ENCODE measurements at regions not wholly inside any gene's neighbourhood (a gene's known extent, or its start where the extent isn't known, plus 50 kb on each side); places are given as distances from the start of the nearest gene placed in this dataset.
"Not testable (repeated sequence)": the region's sequence is repeated elsewhere in the genome, so short reads cannot be mapped to it uniquely, and the experiment has no call there.

DNA sequence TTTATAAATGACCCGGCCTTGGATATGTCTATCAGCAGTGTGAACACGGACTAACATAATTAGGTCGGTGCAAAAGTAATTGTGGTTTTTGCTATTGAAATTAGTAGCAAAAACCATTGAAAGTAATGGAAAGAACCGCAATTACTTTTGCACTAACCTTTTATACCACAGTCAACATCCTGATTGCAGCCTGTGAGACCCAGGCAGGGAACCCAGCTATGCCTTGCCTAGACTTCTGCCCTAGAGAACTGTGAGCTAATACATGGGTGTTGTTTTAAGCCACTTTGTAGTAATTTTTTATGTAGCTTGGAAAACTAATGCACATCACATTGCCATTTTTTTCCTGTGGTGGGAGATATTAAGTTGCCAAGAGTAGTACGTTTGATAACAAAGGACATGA lies 120.7 kb downstream of the SCG2 start:
- DNase-seq (ENCODE audit: low read depth) = no peak
- TF ChIP-seq, protein P1, sequence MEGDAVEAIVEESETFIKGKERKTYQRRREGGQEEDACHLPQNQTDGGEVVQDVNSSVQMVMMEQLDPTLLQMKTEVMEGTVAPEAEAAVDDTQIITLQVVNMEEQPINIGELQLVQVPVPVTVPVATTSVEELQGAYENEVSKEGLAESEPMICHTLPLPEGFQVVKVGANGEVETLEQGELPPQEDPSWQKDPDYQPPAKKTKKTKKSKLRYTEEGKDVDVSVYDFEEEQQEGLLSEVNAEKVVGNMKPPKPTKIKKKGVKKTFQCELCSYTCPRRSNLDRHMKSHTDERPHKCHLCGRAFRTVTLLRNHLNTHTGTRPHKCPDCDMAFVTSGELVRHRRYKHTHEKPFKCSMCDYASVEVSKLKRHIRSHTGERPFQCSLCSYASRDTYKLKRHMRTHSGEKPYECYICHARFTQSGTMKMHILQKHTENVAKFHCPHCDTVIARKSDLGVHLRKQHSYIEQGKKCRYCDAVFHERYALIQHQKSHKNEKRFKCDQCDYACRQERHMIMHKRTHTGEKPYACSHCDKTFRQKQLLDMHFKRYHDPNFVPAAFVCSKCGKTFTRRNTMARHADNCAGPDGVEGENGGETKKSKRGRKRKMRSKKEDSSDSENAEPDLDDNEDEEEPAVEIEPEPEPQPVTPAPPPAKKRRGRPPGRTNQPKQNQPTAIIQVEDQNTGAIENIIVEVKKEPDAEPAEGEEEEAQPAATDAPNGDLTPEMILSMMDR (IDR thresholded peaks at IDR 0.05; ENCODE audit: control insufficient read depth, insufficient read depth, low read depth, low read length, missing control alignments) = no peak
- H3K4me3 ChIP-seq (ENCODE audit: control insufficient read depth, low read depth, low read length) = no peak overlapping the region

DNA sequence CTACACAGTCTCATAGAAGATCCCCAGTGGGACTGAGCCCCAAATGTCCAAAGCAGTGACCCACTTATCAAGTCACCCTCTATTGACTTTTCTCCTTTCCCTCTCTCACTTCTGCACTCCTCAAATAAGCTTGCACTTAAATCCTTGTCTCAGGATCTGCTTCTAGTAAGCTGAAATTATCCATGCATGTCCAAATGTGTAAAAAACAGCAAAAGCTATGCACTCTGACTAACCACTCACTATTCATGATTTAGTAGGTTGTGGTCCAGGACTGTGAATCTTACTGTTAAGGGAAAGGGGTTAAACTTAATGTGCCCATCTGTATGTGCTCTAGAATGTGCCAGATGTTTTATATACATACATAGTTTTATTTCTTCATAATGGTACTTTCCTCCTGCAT lies 115.4 kb downstream of the SCG2 start:
- TF ChIP-seq, protein P1 (IDR thresholded peaks at IDR 0.05; ENCODE audit: control insufficient read depth, insufficient read depth, low read depth, low read length, missing control alignments) = no peak
- H3K4me3 ChIP-seq (ENCODE audit: control insufficient read depth, low read depth, low read length) = no peak overlapping the region
- no peak for DNase-seq (ENCODE audit: low read depth)

DNA sequence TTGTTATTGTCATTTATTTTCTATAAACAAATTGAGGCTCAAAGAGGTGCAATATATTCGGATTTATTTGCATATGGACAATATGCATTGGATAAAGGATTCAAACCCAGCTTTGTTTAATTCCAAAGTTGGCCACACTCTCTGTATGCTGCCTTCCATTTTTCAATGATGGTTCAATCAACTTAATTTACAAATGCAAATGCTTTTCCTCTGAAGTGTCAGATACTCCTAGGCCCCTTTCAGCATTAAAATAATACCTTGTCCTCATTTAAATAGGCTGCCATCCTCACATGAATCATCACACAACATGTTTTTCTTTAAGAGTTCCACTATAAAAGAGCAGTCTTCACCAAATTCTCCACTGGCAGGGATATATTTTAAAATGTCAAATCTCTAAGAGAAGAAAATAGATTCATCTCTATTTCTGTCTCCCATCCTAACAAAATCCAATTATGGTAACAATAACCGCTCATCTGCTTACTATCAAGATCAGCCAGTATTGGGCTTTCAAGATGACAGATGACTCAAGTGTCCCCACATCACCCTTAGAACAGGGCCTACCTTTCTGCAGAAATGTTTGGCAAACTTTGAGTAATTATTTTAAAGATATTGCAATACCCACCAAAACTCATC lies 114.8 kb downstream of the SCG2 start:
- TF ChIP-seq, protein P1 (IDR thresholded peaks at IDR 0.05; ENCODE audit: control insufficient read depth, insufficient read depth, low read depth, low read length, missing control alignments) = no peak
- no peak overlapping the region for H3K4me3 ChIP-seq (ENCODE audit: control insufficient read depth, low read depth, low read length)
- DNase-seq (ENCODE audit: low read depth) = no peak

DNA sequence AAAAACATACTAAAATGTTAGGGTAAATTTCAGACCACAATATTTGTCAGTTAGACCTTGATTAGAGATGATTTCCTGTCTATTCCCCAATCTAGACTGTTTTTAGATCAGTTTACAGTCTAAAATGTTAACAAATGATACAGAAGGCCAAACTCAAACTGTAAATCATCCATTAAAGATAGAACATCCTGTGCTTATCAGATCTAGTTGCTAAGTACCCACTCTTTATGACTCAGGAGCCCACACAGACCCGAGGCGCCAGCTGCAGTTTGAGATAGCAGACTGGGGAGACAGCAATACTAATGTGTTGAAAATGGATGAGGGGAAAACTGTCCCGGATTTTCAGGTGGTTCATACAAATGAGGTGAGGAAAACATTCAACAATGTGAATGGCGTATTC lies 113.3 kb downstream of the SCG2 start:
- TF ChIP-seq, protein P1 (IDR thresholded peaks at IDR 0.05; ENCODE audit: control insufficient read depth, insufficient read depth, low read depth, low read length, missing control alignments) = no peak
- DNase-seq (ENCODE audit: low read depth) = no peak
- H3K4me3 ChIP-seq (ENCODE audit: control insufficient read depth, low read depth, low read length) = no peak overlapping the region

DNA sequence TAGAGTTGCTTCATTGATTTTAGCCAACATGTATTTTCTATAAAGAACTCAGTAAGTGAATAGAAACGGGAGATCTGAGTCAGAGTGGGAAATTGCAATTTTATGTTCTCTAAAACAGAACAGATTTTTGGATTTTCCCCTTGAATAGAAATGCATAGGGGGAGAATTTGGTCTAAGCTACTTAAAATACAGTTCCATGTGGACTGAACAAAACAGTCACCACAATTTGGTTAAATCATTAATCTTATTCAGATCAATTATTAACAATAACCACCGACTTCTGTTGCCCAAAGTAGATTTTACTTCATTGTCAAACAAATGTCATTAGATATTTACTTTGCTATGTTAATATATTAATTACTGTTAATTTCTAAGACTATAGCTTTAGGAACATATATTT lies 107.7 kb downstream of the SCG2 start:
- DNase-seq (ENCODE audit: low read depth) = no peak
- TF ChIP-seq, protein P1 (IDR thresholded peaks at IDR 0.05; ENCODE audit: control insufficient read depth, insufficient read depth, low read depth, low read length, missing control alignments) = no peak
- H3K4me3 ChIP-seq (ENCODE audit: control insufficient read depth, low read depth, low read length) = no peak overlapping the region

DNA sequence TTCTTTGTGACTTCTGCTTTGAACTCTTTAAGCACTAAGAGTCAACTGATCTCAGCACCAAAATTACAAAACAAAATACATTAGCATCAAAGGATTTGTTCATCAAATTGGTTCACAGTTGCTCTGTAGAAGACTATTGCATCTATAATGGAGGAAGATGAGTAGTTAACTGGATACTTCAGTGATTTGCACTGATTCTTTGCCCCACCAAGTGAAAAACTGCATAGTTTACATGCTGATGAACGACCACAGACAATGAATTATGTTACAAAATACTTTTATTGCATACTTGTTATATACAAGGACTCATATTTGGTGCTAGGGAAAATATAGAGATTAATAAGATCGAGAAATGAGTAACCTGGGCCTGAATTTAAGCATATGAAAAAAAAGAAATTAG lies 107.2 kb downstream of the SCG2 start:
- DNase-seq (ENCODE audit: low read depth) = peak; percentile 20
- H3K4me3 ChIP-seq (ENCODE audit: control insufficient read depth, low read depth, low read length) = no peak overlapping the region
- TF ChIP-seq, protein P1 (IDR thresholded peaks at IDR 0.05; ENCODE audit: control insufficient read depth, insufficient read depth, low read depth, low read length, missing control alignments) = no peak

DNA sequence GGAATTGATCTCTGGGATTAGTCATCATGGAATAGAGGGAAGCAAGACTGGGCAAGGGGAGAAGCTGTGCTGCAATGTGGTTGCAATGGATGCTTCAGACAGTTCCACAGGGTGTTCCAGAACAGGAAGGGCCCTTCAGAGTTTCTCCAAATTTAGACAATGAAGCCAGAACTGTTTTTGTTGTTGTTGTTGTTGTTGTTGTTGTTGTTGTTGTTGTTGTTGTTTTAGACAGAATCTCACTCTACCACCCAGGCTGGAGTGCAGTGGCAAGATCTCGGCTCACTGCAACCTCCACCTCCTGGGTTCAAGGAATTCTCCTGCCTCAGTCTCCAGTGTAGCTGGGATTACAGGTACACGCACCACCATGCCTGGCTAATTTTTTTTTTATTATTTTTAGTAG lies 105.3 kb downstream of the SCG2 start:
- DNase-seq (ENCODE audit: low read depth); H3K4me3 ChIP-seq (ENCODE audit: control insufficient read depth, low read depth, low read length): not testable (repeated sequence)

All from AG09309 (cell line).